GM21576 (cell line): ENCODE measurements at regions not wholly inside any gene's neighbourhood (a gene's known extent, or its start where the extent isn't known, plus 50 kb on each side); places are given as distances from the start of the nearest gene placed in this dataset.

Experiments used
- ATAC-seq: cut with Tn5 transposase; IDR thresholded peaks from one replicate; pipeline ENCODE4 v1.9.1; 2021; ENCODE audit warnings: mild to moderate bottlenecking, moderate library complexity; ENCODE audit not compliant: unreplicated experiment

DNA sequence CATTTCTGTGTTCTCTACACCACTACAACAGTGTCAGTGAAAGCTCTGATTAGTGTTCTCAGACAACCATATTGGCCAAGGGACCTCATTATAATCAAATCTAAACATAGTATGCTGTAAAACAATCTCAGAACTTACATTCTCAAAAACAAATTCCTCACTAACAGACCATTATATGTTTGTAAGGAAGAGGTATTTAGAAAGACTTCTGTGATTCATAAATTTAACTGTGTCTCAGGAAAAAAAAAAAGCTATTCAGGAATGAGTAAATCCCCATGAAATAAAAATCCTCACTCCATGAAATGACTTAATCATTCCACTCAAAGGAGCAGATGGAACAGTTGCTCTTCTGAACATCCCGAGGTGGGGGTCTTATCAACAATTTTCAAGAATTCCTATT is 413.0 kb downstream of the CDH2 start:
- no peak for ATAC-seq

DNA sequence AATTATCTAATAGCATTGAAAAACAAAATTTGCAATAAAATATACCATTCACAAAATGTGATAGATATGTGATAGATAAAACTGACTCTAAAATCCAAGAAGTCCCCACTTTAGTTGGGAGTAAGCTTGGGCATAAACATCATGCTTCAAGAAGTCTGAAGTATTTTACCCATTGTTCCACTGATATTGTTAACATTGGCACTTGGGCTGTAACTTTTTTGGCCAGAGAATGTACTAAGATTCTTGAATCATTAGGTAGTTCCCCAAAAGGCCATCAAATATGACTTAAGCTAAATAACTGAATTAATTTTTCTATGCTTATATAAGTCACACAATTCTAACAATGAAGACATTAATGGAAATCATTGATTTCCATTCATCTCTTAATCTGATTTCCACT is 413.6 kb downstream of the CDH2 start:
- ATAC-seq, result no peak

- no peak for ATAC-seq
Measured at GRCh38 chr18:27762054-27762453, 414.9 kb downstream of the CDH2 start.

GRCh38 chr18:27752944-27753343 is 424.0 kb downstream of the CDH2 start:
- no peak for ATAC-seq

- ATAC-seq, result no peak
Measured at GRCh38 chr18:27750923-27751322, 426.0 kb downstream of the CDH2 start.

DNA sequence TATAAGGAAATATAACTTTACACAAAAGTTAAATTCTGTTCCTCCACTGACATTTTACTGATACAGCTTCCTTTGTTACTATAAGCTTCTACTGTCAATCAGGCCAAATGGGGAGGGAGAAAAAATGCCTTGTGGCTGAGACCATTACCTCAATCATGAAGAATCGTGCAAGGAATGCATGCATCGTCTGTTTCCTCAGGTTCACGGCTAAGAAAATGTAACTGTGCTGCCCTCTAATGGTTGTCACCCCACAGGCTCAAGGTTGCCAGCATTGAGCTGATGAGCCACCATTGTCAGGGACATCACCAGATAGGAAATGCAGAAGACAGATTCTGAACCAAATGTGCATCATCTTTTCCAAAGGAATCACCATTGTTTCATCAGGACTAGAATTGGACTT is 426.9 kb downstream of the CDH2 start:
- no peak for ATAC-seq

DNA sequence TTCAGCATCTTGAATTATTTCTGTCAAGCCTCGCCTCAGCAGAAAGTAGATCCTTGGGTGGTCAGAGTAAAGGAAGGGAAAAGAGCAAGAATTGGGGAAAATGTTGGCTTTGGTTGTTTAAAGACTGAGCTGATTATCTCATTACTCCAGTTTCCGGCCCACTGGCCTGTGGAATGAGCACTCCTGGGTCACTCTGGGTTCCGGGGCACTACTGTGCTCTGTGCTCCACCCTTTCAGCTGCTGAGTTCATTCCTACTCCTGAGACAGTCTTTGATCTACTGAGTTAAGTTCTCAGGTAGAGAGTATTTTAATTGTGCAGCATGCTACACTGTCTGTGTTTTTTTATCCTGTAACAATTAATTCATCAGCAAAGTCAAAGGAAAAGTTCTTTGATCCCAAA is 427.7 kb downstream of the CDH2 start:
- ATAC-seq, result no peak

DNA sequence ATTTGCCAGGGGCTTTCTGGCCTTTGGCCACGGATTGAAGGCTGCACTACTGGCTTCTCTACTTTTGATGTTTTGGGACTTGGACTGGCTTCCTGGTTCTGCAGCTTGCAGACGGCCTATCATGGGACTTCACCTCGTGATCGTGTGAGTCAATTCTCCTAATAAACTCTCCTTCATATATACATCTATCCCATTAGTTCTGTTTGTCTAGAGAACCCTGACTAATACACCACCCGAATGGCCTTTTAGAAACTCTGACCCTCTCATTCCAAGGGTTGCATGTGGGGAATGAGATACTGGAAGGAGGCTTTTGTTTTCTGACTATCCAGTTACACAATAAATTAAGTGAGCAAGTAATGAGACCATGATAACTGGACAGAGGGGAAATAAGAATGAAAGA is 430.7 kb downstream of the CDH2 start:
- no peak for ATAC-seq

DNA sequence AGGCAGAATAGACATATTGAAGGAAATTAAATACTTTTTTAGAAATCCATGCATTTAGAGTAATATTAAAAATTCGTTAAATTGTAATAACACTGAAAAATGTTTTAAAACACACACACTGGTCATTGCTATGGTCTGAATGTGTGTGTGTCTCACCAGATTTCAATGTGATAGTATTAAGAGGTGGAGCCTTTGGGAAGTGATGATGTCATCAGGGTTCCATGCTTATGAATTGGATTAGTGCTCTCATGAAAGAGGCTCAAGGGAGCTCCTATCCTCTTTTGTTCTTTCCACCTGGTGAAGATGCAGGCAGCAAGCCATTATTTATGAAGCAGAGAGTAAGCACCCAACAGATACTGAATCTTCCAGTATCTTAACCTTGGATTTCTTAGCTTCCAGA is 441.8 kb downstream of the CDH2 start:
- ATAC-seq, result no peak

GRCh38 chr18:27731211-27731610 is 445.7 kb downstream of the CDH2 start:
- no peak for ATAC-seq

- no peak for ATAC-seq
Measured at GRCh38 chr18:27728659-27729058, 448.3 kb downstream of the CDH2 start.

DNA sequence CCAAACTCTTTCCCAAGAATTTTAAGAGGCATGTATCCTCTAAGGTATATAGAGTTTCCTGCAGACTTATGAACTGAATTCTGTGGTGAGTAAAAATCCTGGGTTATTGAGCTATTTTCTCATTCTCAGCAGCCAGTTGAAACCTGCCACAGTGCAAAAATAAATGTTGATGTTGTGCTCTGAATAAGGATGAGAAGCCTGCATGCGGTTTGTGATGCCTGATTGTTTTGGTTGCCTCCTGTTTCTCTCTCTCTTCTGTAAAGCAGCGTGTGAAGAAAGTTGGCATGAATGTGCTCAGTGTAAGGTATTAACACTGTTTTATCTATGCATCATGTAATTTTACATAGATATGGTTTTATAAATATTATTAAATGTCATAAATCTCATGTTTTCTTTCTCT is 452.6 kb downstream of the CDH2 start:
- no peak for ATAC-seq

DNA sequence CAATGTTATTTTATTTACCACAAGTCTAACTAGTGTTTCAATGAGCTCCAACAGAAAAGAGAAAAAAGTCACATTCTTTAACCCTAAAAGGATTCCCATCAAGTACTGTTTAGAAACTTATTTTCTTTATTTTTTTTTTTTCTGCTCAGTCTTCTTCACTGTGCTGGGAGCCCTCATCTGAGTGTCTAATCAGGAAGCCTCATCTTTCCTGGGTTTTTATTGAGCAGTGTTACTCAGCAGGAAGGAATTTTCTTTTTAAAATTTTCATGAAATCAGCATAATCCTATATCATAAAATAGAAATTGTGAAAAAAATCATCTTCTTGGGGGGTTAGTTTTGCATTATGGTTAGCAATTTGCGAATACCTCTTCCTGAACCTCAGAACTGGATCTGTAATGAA is 453.8 kb downstream of the CDH2 start:
- no peak for ATAC-seq

GRCh38 chr18:27719680-27720079 is 457.2 kb downstream of the CDH2 start:
- ATAC-seq, result no peak

- ATAC-seq, result no peak
Measured at GRCh38 chr18:27717816-27718215, 459.1 kb downstream of the CDH2 start.

DNA sequence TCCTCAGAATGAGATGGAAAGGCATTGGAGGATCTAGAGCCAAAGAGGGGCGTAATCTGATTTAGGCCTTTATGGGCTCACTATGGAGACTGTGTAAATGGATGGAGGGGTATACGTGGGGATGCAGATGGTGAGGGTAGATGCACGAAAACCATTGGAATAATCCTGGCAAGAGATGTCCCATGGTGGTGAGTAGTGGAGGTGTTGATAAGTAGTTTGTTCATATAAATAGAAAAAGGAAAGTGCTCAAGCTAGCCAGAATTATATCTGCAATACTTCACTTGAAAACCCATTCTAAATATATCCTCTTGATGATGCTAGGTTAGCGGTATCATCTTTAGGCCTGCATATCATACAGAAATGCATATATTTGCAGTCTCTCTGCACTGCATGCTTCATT is 459.7 kb downstream of the CDH2 start:
- no peak for ATAC-seq

GRCh38 chr18:27715751-27716150 is 461.2 kb downstream of the CDH2 start:
- ATAC-seq, result no peak

DNA sequence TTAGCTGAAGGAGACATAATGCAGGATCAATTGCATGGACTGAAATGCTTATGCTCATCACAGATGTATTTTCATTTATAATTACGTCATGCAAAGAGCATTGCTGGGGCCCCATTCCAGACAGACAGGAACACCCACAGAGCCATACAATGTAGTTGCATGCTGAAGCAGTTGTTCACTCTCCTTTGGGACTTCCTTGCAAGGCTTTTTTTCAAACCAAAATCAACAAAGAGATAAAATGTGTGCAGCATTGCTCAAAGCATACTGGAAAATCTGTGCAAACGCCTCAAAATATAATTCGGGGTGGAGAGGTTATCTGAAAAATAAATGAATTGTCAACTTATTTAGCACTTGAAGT is 463.2 kb downstream of the CDH2 start:
- no peak for ATAC-seq

GRCh38 chr18:27713037-27713737 is 463.7 kb downstream of the CDH2 start:
- no peak for ATAC-seq

DNA sequence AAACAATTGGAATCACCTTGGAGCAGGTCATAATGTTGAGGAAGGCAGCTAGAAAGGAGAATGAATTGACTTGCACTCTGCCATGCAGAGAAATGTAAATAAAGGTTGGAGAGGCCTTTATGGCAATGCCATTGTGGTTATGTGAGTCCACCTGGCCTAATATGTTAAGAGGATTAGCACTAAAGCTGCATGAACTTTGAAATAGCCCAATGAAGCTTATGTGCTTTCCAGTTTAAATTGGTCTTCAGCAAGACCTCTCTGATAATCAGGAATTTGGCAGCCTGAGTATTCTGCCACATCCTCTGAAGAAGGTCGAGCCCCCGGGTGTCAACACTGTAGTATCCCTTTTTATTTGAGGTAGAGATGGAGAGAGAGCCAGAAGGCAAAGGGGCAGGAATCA is 464.9 kb downstream of the CDH2 start:
- no peak for ATAC-seq

DNA sequence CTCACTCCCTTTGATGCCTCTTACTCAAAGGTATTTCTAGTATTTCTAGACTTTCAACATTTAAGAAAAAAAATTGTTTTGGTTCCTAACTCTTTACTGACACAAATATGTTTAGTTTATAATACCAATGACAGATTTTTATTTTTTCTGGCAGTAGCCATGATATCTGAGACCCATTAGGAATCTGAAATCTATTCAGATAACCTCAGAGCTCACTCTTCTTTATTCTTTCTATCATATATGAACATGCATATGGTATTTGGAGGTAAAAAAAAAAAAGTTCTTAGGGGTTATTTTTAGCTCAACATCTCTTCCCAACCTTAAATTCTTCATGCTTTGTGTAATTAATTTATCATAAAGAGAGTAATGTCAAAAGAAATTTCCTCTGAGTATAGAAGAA is 465.5 kb downstream of the CDH2 start:
- ATAC-seq, result no peak

DNA sequence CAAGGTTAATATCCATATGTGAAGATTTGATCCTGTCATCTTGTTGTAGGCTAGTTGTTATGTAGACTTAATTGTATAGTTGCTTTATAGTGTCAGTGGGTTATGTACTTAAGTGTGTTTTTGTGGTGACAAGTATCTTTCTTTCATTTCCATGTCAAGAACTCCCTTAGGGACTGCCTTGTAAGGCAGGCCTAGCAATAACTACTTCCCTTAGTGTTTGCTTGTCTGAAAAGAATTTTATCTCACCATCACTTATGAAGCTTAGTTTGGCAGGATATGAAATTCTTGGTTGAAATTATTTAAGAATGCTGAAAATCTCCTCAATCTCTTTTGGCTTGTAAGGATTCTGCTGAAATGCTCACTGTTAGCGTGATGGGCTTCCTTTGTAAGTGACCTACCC is 467.6 kb downstream of the CDH2 start:
- ATAC-seq, result no peak

DNA sequence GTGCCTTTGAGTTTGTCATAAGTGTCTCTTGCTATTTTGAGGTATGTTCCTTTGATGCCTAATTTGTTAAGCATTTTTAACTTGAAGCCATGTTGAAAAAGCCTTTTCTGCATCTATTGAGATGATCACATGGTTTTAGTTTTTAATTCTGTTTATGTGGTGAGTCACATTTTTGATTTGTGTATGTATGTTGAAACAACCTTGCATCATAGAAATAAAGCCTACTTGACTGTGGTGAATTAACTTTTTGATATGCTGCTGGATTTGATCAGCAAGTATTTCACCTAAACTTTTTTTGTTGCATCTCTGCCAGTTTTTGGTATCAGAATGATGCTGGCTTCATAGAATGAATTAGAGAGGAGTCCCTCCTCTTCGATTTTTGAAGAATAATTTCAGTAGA is 469.7 kb downstream of the CDH2 start:
- ATAC-seq, result no peak
